Sigmoid colon (tissue), 6 donors: ENCODE measurements at regions not wholly inside any gene's neighbourhood (a gene's known extent, or its start where the extent isn't known, plus 50 kb on each side); places are given as distances from the start of the nearest gene placed in this dataset.
A peak's percentile ranks its signal among the peaks of the same experiment; 100 is the strongest.

Experiments
- DNase-seq: peaks from one replicate; pipeline ENCODE4 v3.0.0-alpha.2; 2019
- H3K27ac ChIP-seq, 4 donors: fragments of 200-600 bp; sonication (generic); one replicate each; pipeline ENCODE4 v1.5.1; 2016 to 2019; ENCODE audit warnings: mild to moderate bottlenecking in 1 of 4
- H3K27me3 ChIP-seq, 3 donors: fragments of 200-600 bp; sonication (generic); one replicate each; pipeline ENCODE4 v1.5.1; 2019; ENCODE audit warnings: mild to moderate bottlenecking in 1 of 3
- H3K36me3 ChIP-seq, 4 donors: fragments of 200-600 bp; sonication (generic); one replicate each; pipeline ENCODE4 v1.5.1; 2016 to 2019
- H3K4me1 ChIP-seq, 4 donors: fragments of 200-600 bp; sonication (generic); one replicate each; pipeline ENCODE4 v1.5.1; 2017 to 2019
- H3K4me3 ChIP-seq, 4 donors: fragments of 200-600 bp; sonication (generic); one replicate each; pipeline ENCODE4 v1.5.1; 2017 to 2019; ENCODE audit warnings: mild to moderate bottlenecking in 2 of 4, moderate library complexity in 1 of 4
- H3K9me3 ChIP-seq, 4 donors: fragments of 200-600 bp in 3 of 4; sonication (generic) in 3 of 4; one replicate each; pipeline versions ENCODE4 v1.5.1 to v1.6.1; 2013 to 2019
- EP300 ChIP-seq, 4 donors: sonication (generic); formaldehyde crosslinking; IDR thresholded peaks; one replicate each; pipeline ENCODE4 v1.6.1; 2017; ENCODE audit warnings: antibody characterized with exemption in 4 of 4
- POLR2A ChIP-seq, 2 donors: fragments of 450-650 bp; IDR thresholded peaks; one replicate each; pipeline ENCODE4 v1.6.1; 2016; ENCODE audit warnings: antibody characterized with exemption in 2 of 2, mild to moderate bottlenecking in 2 of 2, moderate library complexity in 2 of 2
- POLR2AphosphoS5 ChIP-seq, 4 donors: sonication (generic); formaldehyde crosslinking; IDR thresholded peaks; one replicate each; pipeline ENCODE4 v1.6.1; 2017; ENCODE audit warnings: antibody characterized with exemption in 4 of 4
- WGBS, 2 donors: extraction: QIAGEN DNeasy Blood & Tissue Kit; methylation state at CpG; one replicate each; pipeline ENCODE4 v1.1.7; 2013; 5-methylcytosine and 5-hydroxymethylcytosine counted together
- intact Hi-C: fragments of 100-400 bp; cut with DNase I; formaldehyde crosslinking; loops from one replicate; pipeline ENCODE4 v1.15.1; 2023
- TF ChIP-seq, protein P1 (sequence below), 4 experiments: fragments of 450-650 bp in 3 of 4; fragments of 200-600 bp in 1 of 4; IDR thresholded peaks; one replicate each; pipeline ENCODE4 v1.5.1; 2016 to 2019; ENCODE audit warnings: antibody characterized with exemption in 4 of 4, mild to moderate bottlenecking in 3 of 4, moderate library complexity in 2 of 4
- donor health status: healthy with polysubstance abuse.
- donor health status: healthy.

DNA sequence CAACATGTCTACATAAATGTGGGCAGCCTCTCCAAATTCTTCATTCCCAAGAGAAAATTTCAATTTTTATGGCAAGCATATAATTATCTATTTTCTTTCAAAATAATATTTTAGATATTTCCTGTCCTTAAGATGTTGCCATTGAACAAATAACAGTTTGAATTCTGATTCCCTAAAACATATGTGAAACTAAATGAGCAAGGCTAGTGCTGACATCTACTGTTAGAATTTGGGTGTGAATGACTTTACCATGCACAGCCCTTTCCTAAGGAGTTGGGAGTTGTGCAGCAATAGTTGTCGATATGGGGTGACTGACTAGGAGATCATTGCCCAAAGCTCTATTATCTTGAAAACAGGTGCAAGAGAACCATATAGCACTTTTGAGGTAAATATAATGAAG lies 108.2 kb upstream of the SLC38A4 start:
- H3K27ac ChIP-seq, result no peak overlapping the region
- H3K4me3 ChIP-seq, result no peak overlapping the region
- H3K4me1 ChIP-seq, result no peaks in the 10 kb centered on the region
- H3K36me3 ChIP-seq, result no peaks in the 10 kb centered on the region
- WGBS, 2 donors, result 24 to 41% methylated on average over 1 of the region's 1 CpG
- DNase-seq, result no peak
- H3K9me3 ChIP-seq, result no peaks in the 10 kb centered on the region
- intact Hi-C loops, result loop anchor here (1.0 to 10.0 kb wide), 5 partner anchors 259 to 942 kb away; partner anchors contain the start of gene SCAF11
- TF ChIP-seq, protein P1, sequence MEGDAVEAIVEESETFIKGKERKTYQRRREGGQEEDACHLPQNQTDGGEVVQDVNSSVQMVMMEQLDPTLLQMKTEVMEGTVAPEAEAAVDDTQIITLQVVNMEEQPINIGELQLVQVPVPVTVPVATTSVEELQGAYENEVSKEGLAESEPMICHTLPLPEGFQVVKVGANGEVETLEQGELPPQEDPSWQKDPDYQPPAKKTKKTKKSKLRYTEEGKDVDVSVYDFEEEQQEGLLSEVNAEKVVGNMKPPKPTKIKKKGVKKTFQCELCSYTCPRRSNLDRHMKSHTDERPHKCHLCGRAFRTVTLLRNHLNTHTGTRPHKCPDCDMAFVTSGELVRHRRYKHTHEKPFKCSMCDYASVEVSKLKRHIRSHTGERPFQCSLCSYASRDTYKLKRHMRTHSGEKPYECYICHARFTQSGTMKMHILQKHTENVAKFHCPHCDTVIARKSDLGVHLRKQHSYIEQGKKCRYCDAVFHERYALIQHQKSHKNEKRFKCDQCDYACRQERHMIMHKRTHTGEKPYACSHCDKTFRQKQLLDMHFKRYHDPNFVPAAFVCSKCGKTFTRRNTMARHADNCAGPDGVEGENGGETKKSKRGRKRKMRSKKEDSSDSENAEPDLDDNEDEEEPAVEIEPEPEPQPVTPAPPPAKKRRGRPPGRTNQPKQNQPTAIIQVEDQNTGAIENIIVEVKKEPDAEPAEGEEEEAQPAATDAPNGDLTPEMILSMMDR (IDR thresholded peaks at IDR 0.05), result peak; percentile 20 to 53 (median 45)
- no peak for TF ChIP-seq EP300 (IDR thresholded peaks at IDR 0.05)
- H3K27me3 ChIP-seq, result no peaks in the 10 kb centered on the region

DNA sequence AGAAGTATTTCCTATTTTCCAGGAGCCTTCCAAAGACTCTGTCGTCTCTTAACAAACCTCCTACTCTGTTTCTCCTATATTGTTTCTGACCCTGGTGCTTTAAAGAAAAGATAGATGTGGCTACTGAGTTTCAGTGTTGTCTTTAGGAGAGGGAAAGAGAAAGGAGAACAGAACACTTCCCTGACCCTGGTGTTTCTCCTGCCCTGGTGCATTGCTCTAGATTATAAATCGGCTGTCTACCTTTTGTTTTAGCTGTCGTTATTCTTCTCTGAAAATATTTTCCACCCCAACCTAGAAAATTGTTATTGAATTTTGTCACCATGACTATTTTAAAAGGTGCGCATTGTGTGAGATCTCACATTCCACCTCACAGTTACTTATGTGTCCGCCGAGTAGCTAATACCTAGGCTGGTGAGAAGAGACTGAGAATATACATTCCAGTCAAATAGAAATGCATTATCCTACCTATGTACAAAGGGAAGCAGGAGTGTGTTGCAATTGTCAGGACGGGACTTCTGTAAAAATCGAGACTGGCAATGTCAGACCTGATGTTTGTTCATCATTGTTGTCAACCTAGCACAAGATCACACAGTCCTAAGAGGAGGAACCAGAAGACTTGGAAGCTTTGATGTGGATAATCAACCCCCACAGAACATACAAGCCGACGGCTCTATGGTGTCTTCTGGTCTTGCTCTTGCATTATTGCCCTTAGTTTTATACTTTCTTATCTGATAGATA lies 108.7 kb upstream of the SLC38A4 start:
- Histone ChIP-seq H3K9me3 (no peaks in the 10 kb centered on the region), H3K4me1 (no peaks in the 10 kb centered on the region), H3K27me3 (no peaks in the 10 kb centered on the region), H3K4me3 (no peak overlapping the region), H3K36me3 (no peaks in the 10 kb centered on the region), H3K27ac (no peak overlapping the region)
- 68 to 75% methylated on average over 10 of the region's 10 CpGs for WGBS, 2 donors
- no peak for DNase-seq
- intact Hi-C loops, result loop anchor here (1.0 to 10.0 kb wide), 5 partner anchors 259 to 942 kb away; partner anchors contain the start of gene SCAF11
- TF ChIP-seq POLR2AphosphoS5 (IDR thresholded peaks at IDR 0.05) (no peak), POLR2A (IDR thresholded peaks at IDR 0.05) (no peak), EP300 (IDR thresholded peaks at IDR 0.05) (no peak)
- TF ChIP-seq, protein P1 (IDR thresholded peaks at IDR 0.05), result no peak

DNA sequence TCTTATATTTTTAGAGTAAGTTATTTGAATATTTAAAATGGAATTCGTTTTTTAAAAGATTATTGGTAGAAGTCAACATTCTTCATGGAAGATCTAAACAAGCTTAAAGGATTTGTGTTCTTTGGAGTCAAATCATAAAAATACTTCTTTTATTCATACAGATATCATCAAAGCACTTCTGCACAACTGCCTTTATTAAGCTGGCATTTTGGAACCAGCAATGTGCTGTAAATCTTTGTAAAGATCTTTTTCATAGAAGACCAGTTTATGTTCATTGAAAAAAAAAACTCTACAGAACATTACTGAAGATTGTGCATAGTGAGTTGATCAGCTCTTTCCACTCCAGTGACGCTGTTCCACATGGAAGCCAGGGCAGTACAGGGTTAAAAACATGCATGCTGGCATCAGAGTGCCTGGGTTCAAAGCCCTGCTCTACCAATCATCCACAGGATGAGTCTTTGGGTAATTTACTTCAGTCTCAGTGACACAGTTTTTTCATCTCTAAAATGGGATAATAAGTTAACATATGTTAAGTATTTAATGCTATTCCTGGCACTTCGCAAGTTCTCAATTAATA lies 109.6 kb upstream of the SLC38A4 start:
- no peak for DNase-seq
- no peaks in the 10 kb centered on the region for H3K4me1 ChIP-seq
- TF ChIP-seq POLR2A (IDR thresholded peaks at IDR 0.05) (no peak), POLR2AphosphoS5 (IDR thresholded peaks at IDR 0.05) (no peak), EP300 (IDR thresholded peaks at IDR 0.05) (no peak)
- TF ChIP-seq, protein P1 (IDR thresholded peaks at IDR 0.05), result no peak
- no peak overlapping the region for H3K4me3 ChIP-seq
- WGBS, 2 donors, result 82 to 85% methylated on average over 3 of the region's 3 CpGs
- H3K27me3 ChIP-seq, result no peaks in the 10 kb centered on the region
- no peak overlapping the region for H3K27ac ChIP-seq
- intact Hi-C loops, result loop anchor here (10.0 kb wide), 2 partner anchors 591 to 811 kb away; no protein-coding TSS in a partner anchor
- H3K9me3 ChIP-seq, result no peaks in the 10 kb centered on the region
- no peaks in the 10 kb centered on the region for H3K36me3 ChIP-seq

DNA sequence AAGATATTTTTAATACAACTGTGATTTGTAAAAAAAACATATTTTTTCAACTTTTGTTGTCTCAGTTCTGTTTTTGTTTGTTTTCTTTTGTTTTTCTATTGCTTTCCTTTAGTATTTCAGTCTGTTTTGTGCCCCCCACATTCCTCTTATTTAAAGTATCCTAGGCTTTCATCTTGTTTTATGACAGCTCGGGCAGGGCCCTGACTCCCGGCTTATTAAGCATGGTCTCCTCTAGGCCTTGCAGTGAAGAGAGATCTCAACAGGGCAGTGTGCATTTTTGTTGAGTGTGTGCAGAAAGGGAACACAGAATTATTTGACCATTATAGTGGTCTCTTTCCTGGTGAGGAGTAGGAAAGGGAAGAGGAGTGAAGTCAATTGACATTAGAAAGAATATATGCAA lies 110.2 kb upstream of the SLC38A4 start:
- TF ChIP-seq POLR2AphosphoS5 (IDR thresholded peaks at IDR 0.05), result no peak
- TF ChIP-seq, protein P1 (IDR thresholded peaks at IDR 0.05), result no peak
- TF ChIP-seq POLR2A (IDR thresholded peaks at IDR 0.05), result no peak
- no peak for TF ChIP-seq EP300 (IDR thresholded peaks at IDR 0.05)

More for the DNA sequence above, 110.2 kb upstream of the SLC38A4 start:
- DNase-seq, result no peak
- no peaks in the 10 kb centered on the region for H3K36me3 ChIP-seq
- no peak overlapping the region for H3K4me3 ChIP-seq
- H3K4me1 ChIP-seq, result no peaks in the 10 kb centered on the region
- H3K9me3 ChIP-seq, result no peaks in the 10 kb centered on the region
- WGBS, 2 donors, result 69 to 80% methylated on average over 2 of the region's 2 CpGs
- intact Hi-C loops, result loop anchor here (10.0 kb wide), 2 partner anchors 591 to 811 kb away; no protein-coding TSS in a partner anchor
- no peaks in the 10 kb centered on the region for H3K27me3 ChIP-seq
- H3K27ac ChIP-seq, result no peak overlapping the region
